ENCODE measurements at regions not wholly inside any gene's neighbourhood (a gene's known extent, or its start where the extent isn't known, plus 50 kb on each side); places are given as distances from the start of the nearest gene placed in this dataset.

- Histone ChIP-seq H3K36me3 (no peaks in the 10 kb centered on the region), H3K9me3 (peaks cover 0 to 17% of the 10 kb centered on the region in 2 donors), H3K4me3 (no peak overlapping the region), H3K27ac (no peak overlapping the region), H3K27me3 (no peaks in the 10 kb centered on the region), H3K4me1 (no peaks in the 10 kb centered on the region)
- DNase-seq (ENCODE audit: low spot score in 2 of 2) = no peak
- TF ChIP-seq POLR2A (IDR thresholded peaks at IDR 0.05) (no peak), POLR2AphosphoS5 (IDR thresholded peaks at IDR 0.05) (no peak), CTCF (IDR thresholded peaks at IDR 0.05) (no peak)
- intact Hi-C loops (cut with DNase I; ENCODE audit: low total_unique reads) = no loop called here
These were observed 321.7 kb downstream of the TEX13C start for GRCh38 chrX:125641405-125641804.

- intact Hi-C loops (cut with DNase I; ENCODE audit: low total_unique reads) = no loop called here
These were observed 326.5 kb downstream of the TEX13C start for GRCh38 chrX:125646195-125646594.

GRCh38 chrX:125651426-125651825 lies 331.8 kb downstream of the TEX13C start:
- TF ChIP-seq POLR2A (IDR thresholded peaks at IDR 0.05) (no peak), POLR2AphosphoS5 (IDR thresholded peaks at IDR 0.05) (no peak), CTCF (IDR thresholded peaks at IDR 0.05) (no peak)
- no peak for DNase-seq (ENCODE audit: low spot score in 2 of 2)
- Histone ChIP-seq H3K36me3 (no peaks in the 10 kb centered on the region), H3K27me3 (no peaks in the 10 kb centered on the region), H3K4me3 (no peak overlapping the region), H3K4me1 (no peaks in the 10 kb centered on the region), H3K9me3 (no peaks in the 10 kb centered on the region), H3K27ac (no peak overlapping the region)
- intact Hi-C loops (cut with DNase I; ENCODE audit: low total_unique reads) = no loop called here

More at GRCh38 chrX:125646195-125646594, 326.5 kb downstream of the TEX13C start:
- Histone ChIP-seq H3K27me3 (no peaks in the 10 kb centered on the region), H3K4me1 (no peaks in the 10 kb centered on the region), H3K4me3 (no peak overlapping the region), H3K36me3 (no peaks in the 10 kb centered on the region), H3K27ac (no peak overlapping the region), H3K9me3 (peaks cover 0 to 9% of the 10 kb centered on the region in 2 donors)
- TF ChIP-seq CTCF (IDR thresholded peaks at IDR 0.05) = no peak
- no peak for TF ChIP-seq POLR2AphosphoS5 (IDR thresholded peaks at IDR 0.05)
- TF ChIP-seq POLR2A (IDR thresholded peaks at IDR 0.05) = no peak
- no peak for DNase-seq (ENCODE audit: low spot score in 2 of 2)

- no peak for DNase-seq (ENCODE audit: low spot score in 2 of 2)
- no peaks in the 10 kb centered on the region for H3K9me3 ChIP-seq
- H3K4me3 ChIP-seq = no peak overlapping the region
- H3K27ac ChIP-seq = no peak overlapping the region
- no peaks in the 10 kb centered on the region for H3K36me3 ChIP-seq
- H3K27me3 ChIP-seq = no peaks in the 10 kb centered on the region
- H3K4me1 ChIP-seq = no peaks in the 10 kb centered on the region
- no peak for TF ChIP-seq POLR2A (IDR thresholded peaks at IDR 0.05)
- TF ChIP-seq CTCF (IDR thresholded peaks at IDR 0.05) = no peak
- no peak for TF ChIP-seq POLR2AphosphoS5 (IDR thresholded peaks at IDR 0.05)
- intact Hi-C loops (cut with DNase I; ENCODE audit: low total_unique reads) = no loop called here
These were observed 334.8 kb downstream of the TEX13C start for GRCh38 chrX:125654501-125654900.

- Histone ChIP-seq H3K27me3 (no peaks in the 10 kb centered on the region), H3K4me1 (no peaks in the 10 kb centered on the region), H3K9me3 (peaks cover 0 to 12% of the 10 kb centered on the region in 2 donors), H3K36me3 (no peaks in the 10 kb centered on the region), H3K4me3 (no peak overlapping the region), H3K27ac (no peak overlapping the region)
- intact Hi-C loops (cut with DNase I; ENCODE audit: low total_unique reads) = no loop called here
- no peak for TF ChIP-seq CTCF (IDR thresholded peaks at IDR 0.05)
- TF ChIP-seq POLR2AphosphoS5 (IDR thresholded peaks at IDR 0.05) = no peak
- no peak for TF ChIP-seq POLR2A (IDR thresholded peaks at IDR 0.05)
- no peak for DNase-seq (ENCODE audit: low spot score in 2 of 2)
These were observed 354.1 kb downstream of the TEX13C start for GRCh38 chrX:125673758-125674157.
